Upper lobe of right lung (tissue), 1 donor: ENCODE measurements at regions not wholly inside any gene's neighbourhood (a gene's known extent, or its start where the extent isn't known, plus 50 kb on each side); places are given as distances from the start of the nearest gene placed in this dataset.

Experiments
- ATAC-seq: fragments of 200-7000 bp; cut with Tn5 transposase; one replicate; pipeline ENCODE4 v1.9.1; 2020; ENCODE audit warnings: mild to moderate bottlenecking, moderate library complexity
- DNase-seq: peaks from one replicate; pipeline ENCODE4 v3.0.0-alpha.2; 2020
- H3K27ac ChIP-seq: fragments of 200-600 bp; one replicate; pipeline ENCODE4 v1.8.0; 2022
- H3K27me3 ChIP-seq: fragments of 200-600 bp; one replicate; pipeline ENCODE4 v1.8.0; 2022; ENCODE audit warnings: mild to moderate bottlenecking
- H3K36me3 ChIP-seq: fragments of 200-600 bp; one replicate; pipeline ENCODE4 v1.8.0; 2022
- H3K4me1 ChIP-seq: fragments of 200-600 bp; one replicate; pipeline ENCODE4 v1.8.0; 2022
- H3K4me3 ChIP-seq: fragments of 200-600 bp; one replicate; pipeline ENCODE4 v1.8.0; 2022; ENCODE audit warnings: mild to moderate bottlenecking
- H3K9me3 ChIP-seq: fragments of 200-600 bp; one replicate; pipeline ENCODE4 v1.8.0; 2022
- CTCF ChIP-seq: fragments of 200-600 bp; IDR thresholded peaks from one replicate; pipeline ENCODE4 v1.8.0; 2022; ENCODE audit warnings: antibody characterized with exemption
- intact Hi-C: fragments of 100-400 bp; cut with DNase I; formaldehyde crosslinking; loops from one replicate; pipeline ENCODE4 v1.11.0; 2022
- donor health status: DM: no; HTN: yes; CAD: no; lungs with severe emphysema.

- Histone ChIP-seq H3K4me3 (no peak overlapping the region), H3K27me3 (no peaks in the 10 kb centered on the region), H3K4me1 (no peaks in the 10 kb centered on the region), H3K27ac (no peak overlapping the region), H3K36me3 (no peaks in the 10 kb centered on the region), H3K9me3 (no peaks in the 10 kb centered on the region)
- ATAC-seq (no peak), DNase-seq (no peak)
- TF ChIP-seq CTCF = no peak
- intact Hi-C loops = no loop called here
Observed at GRCh38 chr7:68235937-68236336, 1239.3 kb downstream of the TYW1 start.

DNA sequence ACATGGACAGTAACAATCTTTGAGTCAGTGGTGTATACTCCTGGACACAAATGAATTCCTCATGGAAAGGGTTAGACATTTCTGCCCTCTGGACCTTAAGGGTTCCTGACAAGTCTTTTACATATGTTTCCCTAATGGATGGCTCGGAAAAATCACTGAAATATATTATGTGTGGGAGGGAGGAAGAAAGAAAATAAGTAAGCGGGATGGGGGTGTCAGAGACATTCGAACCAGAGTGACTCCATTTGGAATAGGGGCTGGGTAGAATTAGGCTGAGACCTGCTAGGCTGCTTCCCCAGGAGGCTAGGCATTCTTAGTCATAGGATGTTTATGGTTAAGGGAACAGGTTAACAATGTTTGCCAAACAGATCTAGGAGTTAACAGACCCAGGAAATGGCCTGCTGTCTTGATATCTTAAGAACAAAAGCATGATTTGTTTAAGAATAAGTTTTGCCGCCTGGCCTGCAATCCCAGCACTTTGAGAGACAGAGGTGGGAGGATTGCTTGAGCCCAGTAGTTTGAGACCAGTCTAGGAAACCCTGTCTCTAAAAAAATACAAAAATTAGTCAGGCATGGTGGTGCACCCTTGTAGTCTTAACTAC lies 1241.7 kb downstream of the TYW1 start:
- TF ChIP-seq CTCF = no peak
- H3K27ac ChIP-seq = no peak overlapping the region

GRCh38 chr7:68243128-68243527 lies 1246.5 kb downstream of the TYW1 start:
- TF ChIP-seq CTCF = no peak
- Histone ChIP-seq H3K4me3 (no peak overlapping the region), H3K27me3 (no peaks in the 10 kb centered on the region), H3K27ac (no peak overlapping the region), H3K36me3 (no peaks in the 10 kb centered on the region), H3K4me1 (no peaks in the 10 kb centered on the region), H3K9me3 (no peaks in the 10 kb centered on the region)
- no peak for DNase-seq
- intact Hi-C loops = no loop called here
- ATAC-seq = no peak

More for the DNA sequence above, 1241.7 kb downstream of the TYW1 start:
- Histone ChIP-seq H3K27me3 (no peaks in the 10 kb centered on the region), H3K4me3 (no peak overlapping the region), H3K4me1 (no peaks in the 10 kb centered on the region), H3K36me3 (no peaks in the 10 kb centered on the region), H3K9me3 (no peaks in the 10 kb centered on the region)
- no peak for DNase-seq
- intact Hi-C loops = no loop called here
- ATAC-seq = no peak

GRCh38 chr7:68244389-68244788 lies 1247.8 kb downstream of the TYW1 start:
- TF ChIP-seq CTCF = no peak
- H3K27ac ChIP-seq = no peak overlapping the region
- H3K36me3 ChIP-seq = no peaks in the 10 kb centered on the region
- no peak overlapping the region for H3K4me3 ChIP-seq
- no peaks in the 10 kb centered on the region for H3K4me1 ChIP-seq
- intact Hi-C loops = no loop called here
- DNase-seq (no peak), ATAC-seq (no peak)
- no peaks in the 10 kb centered on the region for H3K27me3 ChIP-seq
- H3K9me3 ChIP-seq = no peaks in the 10 kb centered on the region

DNA sequence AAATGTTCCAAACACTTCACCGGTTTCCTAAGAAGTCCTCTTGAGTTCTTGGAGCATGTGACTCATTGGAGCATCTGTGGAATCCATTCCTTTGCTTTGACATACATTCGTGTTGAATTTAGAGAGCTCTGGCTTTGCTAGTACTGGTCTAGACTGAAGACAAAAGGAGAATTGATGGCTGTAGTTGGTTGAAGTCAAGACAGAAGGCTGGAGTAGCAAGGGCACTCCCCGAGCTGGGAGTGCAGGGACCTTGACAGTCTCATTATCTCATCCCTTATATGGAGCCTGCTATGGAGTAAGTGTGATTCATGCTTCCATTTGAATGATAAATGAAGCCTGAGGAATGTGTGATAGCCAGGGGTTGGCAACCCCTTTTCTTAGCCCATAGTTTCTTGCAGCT lies 1249.1 kb downstream of the TYW1 start:
- Histone ChIP-seq H3K27ac (no peak overlapping the region), H3K4me3 (no peak overlapping the region), H3K4me1 (no peaks in the 10 kb centered on the region), H3K27me3 (no peaks in the 10 kb centered on the region), H3K36me3 (no peaks in the 10 kb centered on the region), H3K9me3 (no peaks in the 10 kb centered on the region)
- intact Hi-C loops = no loop called here
- no peak for TF ChIP-seq CTCF
- no peak for ATAC-seq
- DNase-seq = no peak

- ATAC-seq = no peak
- Histone ChIP-seq H3K36me3 (no peaks in the 10 kb centered on the region), H3K27me3 (no peaks in the 10 kb centered on the region), H3K4me1 (no peaks in the 10 kb centered on the region), H3K27ac (no peak overlapping the region), H3K9me3 (no peaks in the 10 kb centered on the region), H3K4me3 (no peak overlapping the region)
- TF ChIP-seq CTCF = no peak
- no peak for DNase-seq
- intact Hi-C loops = no loop called here
Observed at GRCh38 chr7:68246189-68246633, 1249.6 kb downstream of the TYW1 start.
